CD4-positive, alpha-beta T cell treated with Interleukin-15 for 1 hour (primary cell): ENCODE measurements at regions not wholly inside any gene's neighbourhood (a gene's known extent, or its start where the extent isn't known, plus 50 kb on each side); places are given as distances from the start of the nearest gene placed in this dataset.
"Not testable (repeated sequence)": the region's sequence is repeated elsewhere in the genome, so short reads cannot be mapped to it uniquely, and the experiment has no call there.

ENCODE experiments used
- DNase-seq: peaks from one replicate; pipeline ENCODE4 v3.0.0-alpha.2; 2020

DNA sequence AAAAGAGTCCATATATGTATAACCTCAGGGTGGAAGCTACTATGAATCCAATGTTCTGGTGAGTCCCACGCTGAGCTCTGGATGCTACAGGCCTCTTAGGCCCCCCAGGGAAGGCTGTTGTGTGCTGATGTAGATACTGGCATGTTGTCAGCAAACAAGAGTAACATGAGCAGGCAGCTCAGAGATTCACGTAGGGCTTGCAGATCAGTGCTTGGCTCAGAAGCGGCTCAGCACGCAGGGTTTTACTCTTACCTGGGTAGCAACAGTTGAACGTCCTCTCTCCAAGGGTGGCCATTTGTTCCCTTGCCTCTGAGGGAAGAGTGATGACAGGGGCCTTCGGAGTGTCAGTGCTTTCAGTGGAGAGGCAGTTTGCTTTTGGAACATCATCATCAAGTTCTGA lies 93.4 kb downstream of the ZFP64 start:
- DNase-seq = no peak

GRCh38 chr20:52096117-52096516 lies 95.5 kb downstream of the ZFP64 start:
- no peak for DNase-seq

DNA sequence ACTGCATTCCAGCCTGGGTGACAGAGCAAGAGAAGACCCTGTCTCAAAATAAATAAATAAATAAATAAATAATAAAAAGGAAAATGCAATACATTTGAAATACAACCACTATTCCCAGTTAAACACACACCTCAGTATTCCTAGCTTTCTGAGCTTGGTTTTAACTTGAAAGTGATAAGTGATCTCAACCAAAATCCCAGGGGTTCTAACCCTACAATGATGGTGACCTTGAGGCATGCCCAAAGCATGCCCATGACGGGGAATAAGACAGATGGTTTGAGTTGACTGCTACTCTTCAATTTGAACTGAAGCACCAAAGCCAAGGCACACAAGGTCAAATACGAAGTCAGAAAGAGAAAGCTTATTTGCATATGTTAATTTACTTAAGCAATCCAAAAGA lies 96.9 kb downstream of the ZFP64 start:
- DNase-seq = no peak

DNA sequence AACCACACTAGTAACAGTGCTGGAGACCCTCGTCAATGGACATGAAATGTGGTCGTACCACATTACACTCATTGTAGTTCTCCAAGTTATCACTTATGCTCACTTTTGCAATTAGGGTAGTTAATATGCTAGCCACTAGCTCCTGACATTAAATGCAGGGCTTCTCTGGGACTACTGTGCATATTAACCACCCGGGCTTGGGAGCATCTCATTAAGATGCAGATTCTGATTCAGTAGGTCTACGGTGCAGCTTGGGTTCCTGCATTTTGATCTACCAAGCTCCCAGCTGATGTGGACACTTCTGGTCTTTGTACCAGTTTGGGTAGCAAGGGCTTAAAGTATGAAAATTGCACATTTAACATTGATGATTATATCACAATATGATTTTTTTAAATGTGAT lies 98.0 kb downstream of the ZFP64 start:
- DNase-seq = no peak

DNA sequence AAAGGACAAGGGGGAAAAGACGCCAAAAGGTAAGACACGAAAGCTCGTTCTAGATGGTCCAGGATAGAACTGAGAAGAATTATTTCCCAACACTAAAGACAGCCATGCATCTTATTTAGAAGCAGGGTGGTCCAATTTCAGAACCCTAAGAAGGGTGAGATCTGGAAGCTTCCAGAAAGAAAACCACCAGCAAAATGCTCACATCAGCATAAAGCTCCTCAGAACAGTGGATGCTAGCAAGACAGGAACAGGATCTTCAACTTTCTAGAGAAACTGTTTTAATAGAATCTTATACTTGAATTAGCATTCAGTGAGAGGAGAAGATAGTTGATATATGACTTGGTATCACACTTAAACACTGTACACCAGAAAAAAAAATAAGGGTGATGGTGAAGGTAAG lies 101.5 kb downstream of the ZFP64 start:
- no peak for DNase-seq

- no peak for DNase-seq
Observed at GRCh38 chr20:52087471-52087870, 104.1 kb downstream of the ZFP64 start.

- DNase-seq = no peak
Observed at GRCh38 chr20:52086878-52087277, 104.7 kb downstream of the ZFP64 start.

- no peak for DNase-seq
Observed at GRCh38 chr20:52084727-52085126, 106.9 kb downstream of the ZFP64 start.

GRCh38 chr20:52083627-52084232 lies 107.8 kb downstream of the ZFP64 start:
- DNase-seq = no peak

DNA sequence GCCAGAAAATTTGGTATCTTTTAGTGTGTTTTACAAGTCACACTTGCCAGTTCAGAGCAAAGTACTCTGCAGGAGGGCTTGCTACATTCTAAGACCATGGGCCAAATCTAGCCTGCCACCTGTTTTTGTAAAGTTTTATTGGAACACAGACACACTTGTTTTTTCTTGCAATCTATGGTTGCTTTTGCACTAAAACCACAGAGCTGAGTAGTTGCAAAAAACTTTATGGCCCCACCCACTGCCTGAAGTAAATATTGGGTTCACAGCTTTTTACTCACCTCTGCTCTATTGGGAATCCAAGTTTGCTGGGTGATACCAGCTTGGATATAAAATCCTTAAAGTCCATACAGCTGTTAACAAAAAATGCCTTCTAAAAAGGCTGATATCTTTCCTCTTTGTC lies 109.0 kb downstream of the ZFP64 start:
- no peak for DNase-seq

DNA sequence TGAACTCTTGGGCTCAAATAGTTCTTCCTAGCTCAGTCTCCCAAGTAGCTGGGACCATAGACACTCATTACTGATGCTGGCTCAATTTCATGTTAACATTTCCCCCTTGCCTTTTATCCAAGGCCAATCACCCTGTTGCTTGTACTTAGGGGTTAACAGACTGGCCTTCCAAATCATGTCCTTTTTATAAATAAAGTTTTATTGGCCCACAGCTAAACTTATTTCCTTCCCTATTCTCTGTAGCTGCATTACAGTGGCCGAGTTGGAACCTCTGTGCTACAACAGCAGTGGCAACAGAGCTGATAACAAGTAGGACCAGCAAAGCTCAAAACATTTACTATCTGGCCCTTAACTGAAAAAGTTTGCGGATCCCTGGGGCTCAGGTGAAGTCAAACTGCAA lies 109.8 kb downstream of the ZFP64 start:
- no peak for DNase-seq

GRCh38 chr20:52081066-52081465 lies 110.5 kb downstream of the ZFP64 start:
- no peak for DNase-seq

DNA sequence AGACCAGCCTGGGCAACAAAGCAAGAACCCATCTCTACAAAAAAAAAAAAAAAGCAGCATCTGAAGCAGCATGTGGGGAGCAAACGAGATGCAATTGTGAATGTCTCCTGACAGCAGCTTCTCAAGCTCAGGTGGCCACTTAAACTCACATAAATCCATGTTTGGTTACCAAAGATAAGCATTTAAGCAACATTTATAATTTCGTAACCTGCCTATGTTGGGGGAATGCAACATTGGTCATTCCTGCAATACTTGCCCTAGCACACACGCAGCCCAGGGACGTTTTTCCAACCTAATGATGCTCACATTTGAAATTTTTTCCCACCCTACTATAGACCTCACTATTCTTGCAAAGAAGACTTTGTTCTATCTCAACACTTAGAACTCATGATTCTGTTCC lies 113.3 kb downstream of the ZFP64 start:
- no peak for DNase-seq

DNA sequence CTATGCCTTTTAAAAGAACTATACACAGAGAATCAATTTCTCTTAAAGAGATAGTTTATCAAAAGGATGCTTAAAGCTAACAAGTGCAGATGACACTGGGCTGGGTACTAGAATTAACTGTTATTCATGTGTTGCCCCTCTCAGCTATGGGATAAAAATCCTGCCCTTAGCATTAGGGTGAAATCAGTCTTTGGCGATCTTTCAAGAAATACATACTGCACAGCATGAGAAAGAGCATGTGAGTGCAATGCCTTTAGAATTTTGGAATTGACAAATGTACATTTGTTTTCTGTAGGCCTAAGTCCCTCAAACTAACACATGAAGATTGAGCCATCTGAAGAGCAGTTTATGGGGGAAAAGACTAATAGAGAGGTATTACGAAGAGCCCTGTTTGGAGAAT lies 115.4 kb downstream of the ZFP64 start:
- DNase-seq = no peak

GRCh38 chr20:52075400-52075799 lies 116.2 kb downstream of the ZFP64 start:
- no peak for DNase-seq

DNA sequence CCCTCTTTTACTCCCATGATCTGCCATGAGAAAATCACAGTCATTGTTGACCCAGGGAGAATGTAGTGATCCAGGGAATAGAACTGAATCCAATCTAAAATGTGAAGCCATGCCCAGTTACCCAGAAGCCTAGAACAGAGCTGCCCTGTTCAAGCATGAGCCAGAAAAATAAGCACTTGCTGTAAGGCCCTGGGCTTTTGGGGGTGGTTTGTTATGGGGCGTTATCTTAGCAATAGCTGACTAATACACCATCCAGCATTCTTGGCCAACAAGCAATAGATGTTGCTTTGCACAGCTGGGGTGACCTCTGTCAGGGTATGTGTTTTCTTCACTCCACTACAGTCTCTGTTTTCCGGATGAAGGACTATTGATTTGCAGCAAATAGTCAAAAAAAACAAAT lies 120.4 kb downstream of the ZFP64 start:
- no peak for DNase-seq

DNA sequence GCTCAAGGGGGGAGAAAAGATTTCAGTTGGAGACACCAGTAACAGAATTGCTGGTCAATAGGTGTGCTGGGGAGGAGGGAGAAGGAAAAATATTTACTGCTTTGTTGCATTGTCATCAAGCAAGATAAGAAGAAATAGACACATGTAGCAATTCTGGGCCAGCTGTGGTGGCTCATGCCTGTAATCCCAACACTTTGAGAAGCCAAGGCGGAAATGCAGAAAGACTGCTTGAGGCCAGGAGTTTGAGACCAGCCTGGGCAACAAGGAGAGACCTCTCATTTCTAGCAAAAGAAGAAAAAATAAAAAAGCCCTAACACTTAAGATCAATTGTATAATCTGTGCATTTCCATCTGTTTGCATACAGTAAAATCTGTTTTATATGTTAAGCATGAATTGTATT lies 126.6 kb downstream of the ZFP64 start:
- DNase-seq = no peak

GRCh38 chr20:52062452-52063209 lies 128.9 kb downstream of the ZFP64 start:
- no peak for DNase-seq

GRCh38 chr20:52060794-52061714 lies 130.5 kb downstream of the ZFP64 start:
- DNase-seq = no peak

- DNase-seq = not testable (repeated sequence)
Observed at GRCh38 chr20:52057133-52057532, 134.4 kb downstream of the ZFP64 start.

DNA sequence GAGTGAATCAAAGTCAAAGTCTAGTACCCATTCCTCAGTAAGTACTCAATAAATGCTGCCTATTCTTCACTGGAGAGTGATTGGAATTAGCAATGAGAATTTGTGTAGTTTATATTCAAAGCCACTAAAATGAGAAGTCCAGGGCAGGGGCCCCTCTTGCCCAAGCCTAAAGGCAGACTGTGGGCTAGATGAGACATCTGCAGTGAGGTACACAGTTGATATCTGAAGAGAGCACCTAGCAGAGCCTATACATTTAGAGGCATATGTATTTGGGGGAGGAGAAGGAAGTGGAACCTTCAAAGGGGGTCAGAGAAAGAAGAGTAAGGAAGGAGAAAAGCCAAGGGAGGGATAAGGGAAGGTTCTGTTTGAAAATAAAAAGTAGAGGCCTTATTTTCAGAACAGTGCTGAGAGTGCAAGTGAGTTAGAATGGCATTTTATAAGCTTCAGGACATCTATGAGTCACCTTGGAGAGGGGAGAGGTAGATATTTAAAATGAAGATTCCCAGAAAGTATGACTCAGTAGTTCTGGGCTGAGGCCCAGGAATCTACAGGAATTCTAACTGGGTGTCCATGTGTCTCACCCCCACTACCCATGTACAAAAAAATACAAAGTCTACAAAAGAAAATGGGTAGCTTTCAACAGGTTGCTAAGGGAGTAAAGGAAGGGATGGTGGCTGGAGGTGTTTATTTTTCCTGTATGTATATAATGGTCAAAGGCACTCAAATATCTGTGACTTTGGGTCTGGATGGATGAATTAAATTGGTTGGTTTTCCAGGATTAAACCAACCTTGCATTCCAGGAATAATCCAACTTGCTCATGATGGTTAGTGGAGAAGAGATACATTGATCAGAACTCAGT lies 135.1 kb downstream of the ZFP64 start:
- no peak for DNase-seq

- no peak for DNase-seq
Observed at GRCh38 chr20:52054123-52054522, 137.5 kb downstream of the ZFP64 start.
